Ovary (tissue), 1 donor: ENCODE measurements at regions not wholly inside any gene's neighbourhood (a gene's known extent, or its start where the extent isn't known, plus 50 kb on each side); places are given as distances from the start of the nearest gene placed in this dataset.

Source experiments
- EP300 ChIP-seq: sonication (generic); formaldehyde crosslinking; IDR thresholded peaks from one replicate; pipeline ENCODE4 v1.6.1; 2017; ENCODE audit warnings: antibody characterized with exemption
- POLR2A ChIP-seq: fragments of 450-650 bp; IDR thresholded peaks from one replicate; pipeline ENCODE4 v1.6.1; 2017; ENCODE audit warnings: antibody characterized with exemption, mild to moderate bottlenecking, moderate library complexity

- TF ChIP-seq EP300 = no peak
- no peak for TF ChIP-seq POLR2A
Measured at GRCh38 chr2:8431446-8432125, 250.3 kb upstream of the ID2 start.
